ENCODE measurements at regions not wholly inside any gene's neighbourhood (a gene's known extent, or its start where the extent isn't known, plus 50 kb on each side); places are given as distances from the start of the nearest gene placed in this dataset.

DNA sequence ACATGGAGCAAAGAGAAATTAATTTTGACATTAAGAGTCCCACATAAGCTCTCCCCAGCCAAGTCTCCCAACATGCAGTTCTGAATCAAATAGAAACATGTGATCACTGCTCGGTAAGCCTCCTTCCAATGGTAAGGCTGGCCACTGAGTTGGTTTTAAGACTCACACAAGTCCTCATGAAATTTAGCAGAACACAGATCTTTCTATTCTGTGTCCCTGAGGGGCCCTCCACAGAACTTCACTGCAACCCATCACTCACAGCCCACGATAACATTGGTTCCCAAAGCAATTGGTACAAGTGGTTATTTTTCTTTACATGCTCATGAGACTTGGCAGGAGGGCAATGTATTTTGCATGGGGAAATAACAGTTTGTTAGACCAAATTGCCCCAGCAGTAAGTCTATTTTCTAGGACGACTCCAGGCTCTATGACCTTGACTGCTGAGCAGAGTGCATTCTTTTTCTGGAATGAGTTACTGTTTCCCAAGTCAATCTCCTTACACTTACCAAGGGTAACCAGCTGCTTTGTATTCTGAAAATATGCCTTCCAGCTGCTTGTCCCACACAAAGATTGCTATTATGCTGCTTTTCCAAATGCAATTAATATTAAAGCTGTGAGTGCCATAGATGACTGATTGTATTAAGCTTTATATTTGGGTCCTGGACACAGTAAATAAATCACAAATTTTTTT, 142.3 kb upstream of the TANK start:
- no peak for DNase-seq (ENCODE audit: low read depth in 2 of 2)

DNA sequence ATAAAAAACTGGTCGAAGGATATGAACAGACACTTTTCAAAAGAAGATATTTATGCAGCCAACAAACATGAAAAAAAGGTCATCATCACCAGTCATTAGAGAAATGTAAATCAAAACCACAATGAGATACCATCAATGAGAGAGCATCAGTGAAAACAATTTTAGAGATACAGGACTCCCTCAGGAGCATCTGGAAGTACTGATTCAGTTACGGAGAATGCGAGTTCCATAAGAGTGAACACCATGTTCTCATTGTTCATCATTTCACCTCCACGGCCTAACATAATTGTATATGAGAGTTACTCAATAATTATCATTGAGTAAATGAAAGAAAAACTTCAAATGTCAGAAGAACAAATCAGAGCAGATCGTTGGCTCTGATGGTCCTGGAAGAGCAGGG, 140.9 kb upstream of the TANK start:
- no peak for DNase-seq (ENCODE audit: low read depth in 2 of 2)

DNA sequence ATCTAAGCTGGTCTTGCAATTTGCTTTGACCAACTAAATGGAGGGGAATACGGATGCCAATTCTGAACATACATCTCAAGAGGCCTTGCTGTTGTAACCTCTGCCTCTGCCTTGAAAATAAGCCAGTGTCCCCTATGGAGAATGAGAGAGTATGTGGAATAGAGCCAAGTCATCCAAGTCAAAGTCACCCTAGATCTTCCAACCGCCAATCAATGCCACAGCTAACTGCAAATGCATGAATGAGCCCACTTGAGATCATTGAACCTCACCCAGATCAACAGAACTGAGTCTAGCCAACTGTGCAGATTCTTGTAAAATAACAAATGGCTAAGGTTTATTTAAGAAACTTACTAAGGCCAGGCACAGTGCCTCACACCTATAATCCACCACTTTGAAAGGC, 139.8 kb upstream of the TANK start:
- DNase-seq (ENCODE audit: low read depth in 2 of 2), result no peak

DNA sequence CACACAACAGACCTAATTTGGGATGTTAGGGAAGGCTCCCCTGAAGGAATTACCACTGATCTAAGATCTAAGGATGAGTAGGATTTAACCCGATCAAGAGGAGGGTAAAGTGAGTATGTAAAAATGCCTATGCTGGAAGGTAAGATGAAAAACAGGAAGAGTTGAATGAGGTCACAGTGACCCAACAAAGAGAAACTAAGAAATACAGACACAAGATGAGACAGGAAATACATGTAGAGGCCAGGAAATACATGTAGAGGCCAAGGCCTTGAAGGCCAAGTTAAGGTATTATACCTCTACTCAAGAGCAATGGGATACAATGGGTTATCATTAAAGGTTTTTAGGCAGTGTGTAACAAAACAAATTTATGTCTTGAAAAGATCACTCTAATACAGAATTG, 131.6 kb upstream of the TANK start:
- no peak for DNase-seq (ENCODE audit: low read depth in 2 of 2)

DNA sequence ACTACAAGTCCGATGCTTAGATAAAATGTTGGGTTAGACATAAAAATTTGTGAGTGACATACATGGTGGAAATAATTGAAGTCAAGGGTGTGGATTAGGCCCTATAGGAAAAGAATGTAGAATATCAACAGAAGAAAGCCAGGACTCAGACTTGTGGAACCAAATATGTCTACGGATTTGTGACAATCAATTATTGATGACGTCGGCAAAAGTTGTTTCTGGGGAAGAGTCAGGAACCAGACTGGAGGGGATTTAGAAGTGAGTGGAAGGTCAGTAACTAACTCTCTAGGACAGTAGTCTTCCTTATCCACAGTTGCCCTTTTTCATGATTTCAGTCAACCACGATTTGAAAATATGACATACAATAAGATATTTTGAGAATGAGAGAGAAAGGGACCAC, 130.9 kb upstream of the TANK start:
- DNase-seq (ENCODE audit: low read depth in 2 of 2), result no peak

DNA sequence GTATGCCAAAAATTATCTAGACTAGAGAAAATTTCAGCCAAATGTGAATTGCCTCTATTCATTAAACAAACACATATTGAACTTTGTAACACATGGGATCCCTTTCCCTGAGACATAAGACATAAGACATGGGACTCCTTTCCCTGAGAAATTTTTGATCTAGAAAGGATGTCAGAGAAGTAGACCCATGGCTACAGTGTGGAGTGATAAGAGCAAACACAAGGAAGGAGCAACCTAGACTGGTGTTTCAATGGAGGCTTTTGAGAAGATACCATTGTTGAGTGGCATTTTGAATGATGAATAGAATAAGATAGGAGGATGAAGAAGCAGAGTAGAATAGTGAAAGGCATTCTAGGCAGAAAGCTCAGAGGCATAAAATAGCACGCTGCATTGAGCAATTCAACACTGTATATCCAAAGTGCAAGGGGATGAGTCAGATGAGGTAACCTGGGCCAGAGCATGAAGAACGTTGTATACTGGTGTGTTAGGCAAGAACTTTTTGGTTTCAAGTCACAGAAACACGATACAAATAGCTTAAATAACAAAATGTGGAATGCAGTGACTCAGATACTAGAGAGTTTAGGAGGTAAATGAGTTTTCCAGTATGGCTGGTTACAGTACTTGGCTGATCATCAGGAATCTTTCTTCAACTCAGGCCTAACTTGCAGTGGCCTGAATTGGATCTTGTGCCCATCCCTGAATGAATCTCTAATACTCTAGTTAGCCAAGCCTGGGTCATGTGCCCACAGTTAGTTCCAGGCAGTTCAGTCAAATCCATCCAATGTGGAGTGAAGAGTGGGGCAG, 129.8 kb upstream of the TANK start:
- no peak for DNase-seq (ENCODE audit: low read depth in 2 of 2)

DNA sequence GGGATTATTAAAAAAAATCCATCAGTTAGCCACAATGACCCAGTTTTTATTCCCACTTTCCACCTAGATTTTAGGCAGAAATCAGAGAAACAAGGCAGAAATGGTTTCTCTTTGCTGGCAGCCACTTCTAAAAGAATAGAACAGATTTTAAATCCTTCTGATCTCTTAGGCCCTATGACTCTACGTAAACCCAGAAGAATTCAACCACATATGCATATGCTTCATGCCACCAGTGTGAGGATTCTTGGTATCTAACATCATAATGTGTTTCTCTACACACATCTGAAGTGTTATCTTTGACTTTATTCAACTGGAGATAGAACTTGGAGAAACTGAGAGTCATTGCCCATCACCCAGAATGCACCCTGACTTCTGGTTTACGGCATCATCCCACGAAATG, 128.7 kb upstream of the TANK start:
- no peak for DNase-seq (ENCODE audit: low read depth in 2 of 2)

DNA sequence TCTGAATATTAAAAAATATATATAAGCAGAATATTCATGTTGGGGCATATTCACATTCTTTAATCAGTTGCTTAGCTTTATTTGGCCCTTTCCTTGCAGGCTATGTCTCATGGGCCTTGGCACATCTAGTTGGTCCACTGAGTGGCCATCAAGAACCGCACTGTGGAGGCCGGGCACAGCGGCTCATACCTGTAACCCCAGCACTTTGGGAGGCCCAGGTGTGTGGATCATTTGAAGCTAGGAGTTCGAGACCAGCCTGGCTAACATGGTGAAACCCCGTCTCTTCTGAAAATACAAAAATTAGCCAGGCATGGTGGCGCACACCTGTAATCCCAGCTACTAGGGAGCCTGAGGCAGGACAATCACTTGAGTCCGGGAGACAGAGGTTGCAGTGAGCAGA, 127.6 kb upstream of the TANK start:
- DNase-seq (ENCODE audit: low read depth in 2 of 2), result no peak

DNA sequence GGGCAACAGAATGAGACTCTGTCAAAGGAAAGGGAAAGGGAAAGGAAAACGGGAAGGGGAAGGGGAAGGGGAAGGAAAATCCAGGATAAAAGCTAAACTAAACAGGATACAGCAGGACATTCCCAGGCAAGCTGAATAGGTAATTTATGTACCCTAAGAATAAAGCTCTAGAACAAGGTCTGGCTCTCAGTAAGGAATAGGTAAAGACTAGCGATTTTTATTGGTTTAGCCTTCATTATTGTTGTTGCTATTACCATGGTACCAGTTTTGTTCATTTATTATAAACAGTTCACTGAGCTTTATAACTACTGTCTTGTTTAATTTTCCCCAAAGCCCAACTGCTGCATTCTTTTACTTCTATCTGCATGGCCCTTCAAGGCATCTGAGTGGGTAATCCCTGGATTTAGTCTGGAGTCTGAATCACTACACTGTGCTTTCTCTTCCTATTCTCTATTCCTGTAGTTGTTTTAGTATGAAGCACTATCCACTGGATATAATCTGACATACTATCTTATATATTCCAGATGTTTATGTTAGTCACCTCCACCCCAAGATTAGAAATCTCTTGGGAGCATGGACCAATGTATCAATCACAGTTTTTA, 127.1 kb upstream of the TANK start:
- no peak for DNase-seq (ENCODE audit: low read depth in 2 of 2)

DNA sequence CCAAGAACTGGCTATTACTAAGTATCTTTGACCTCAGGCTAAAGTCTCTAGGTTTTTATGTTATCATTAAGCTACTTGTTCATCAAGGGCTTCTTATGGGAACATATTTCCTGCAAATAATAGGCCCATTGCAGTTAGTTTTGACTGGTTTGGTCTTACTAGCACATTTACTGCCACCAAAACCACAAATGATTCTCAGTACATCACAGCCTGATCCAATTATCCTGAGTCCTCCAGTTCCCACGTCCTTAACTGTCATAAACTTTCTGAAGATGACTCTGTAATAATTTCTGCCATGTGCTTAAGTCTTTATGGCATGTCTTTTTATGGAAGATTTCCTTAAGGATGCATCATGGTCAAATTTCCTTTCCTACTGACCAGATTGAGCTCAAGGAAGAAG, 123.3 kb upstream of the TANK start:
- no peak for DNase-seq (ENCODE audit: low read depth in 2 of 2)

DNA sequence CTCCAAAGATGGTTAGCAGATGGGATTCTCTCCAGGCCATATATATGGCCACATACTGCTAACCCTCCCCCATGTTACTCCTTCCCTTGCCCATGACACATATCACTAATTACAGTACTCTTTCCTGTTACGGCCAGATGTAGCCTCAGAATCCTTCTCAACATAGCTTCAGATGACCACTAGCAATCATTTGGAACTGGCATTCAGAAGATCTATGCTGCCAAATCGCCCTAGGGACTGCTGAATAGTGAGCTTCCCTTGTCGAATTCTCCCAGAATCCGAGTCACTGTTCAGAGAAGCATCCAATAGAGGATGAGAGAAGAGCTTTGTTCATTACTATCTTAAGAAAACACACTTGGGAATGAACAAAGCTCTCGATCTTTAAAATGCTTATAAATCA, 121.2 kb upstream of the TANK start:
- DNase-seq (ENCODE audit: low read depth in 2 of 2), result no peak

DNA sequence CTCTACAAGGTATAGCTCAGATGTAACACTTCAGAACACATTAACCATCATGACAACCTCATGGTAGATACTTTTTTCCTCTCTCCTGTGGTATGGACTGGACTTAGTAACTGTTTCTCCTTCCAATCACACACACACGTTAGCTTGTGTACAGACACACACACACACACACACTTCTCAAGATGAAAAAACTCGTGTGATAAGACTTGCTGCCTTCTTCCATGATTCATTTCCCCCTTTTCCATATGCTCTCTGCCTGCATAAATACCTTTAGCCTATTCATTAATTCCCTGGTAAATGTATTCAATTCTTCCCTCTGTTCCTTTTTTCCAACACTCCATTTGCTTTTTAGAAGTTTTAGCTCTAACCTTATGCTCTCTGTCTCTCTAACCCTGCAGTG, 118.9 kb upstream of the TANK start:
- DNase-seq (ENCODE audit: low read depth in 2 of 2), result no peak

DNA sequence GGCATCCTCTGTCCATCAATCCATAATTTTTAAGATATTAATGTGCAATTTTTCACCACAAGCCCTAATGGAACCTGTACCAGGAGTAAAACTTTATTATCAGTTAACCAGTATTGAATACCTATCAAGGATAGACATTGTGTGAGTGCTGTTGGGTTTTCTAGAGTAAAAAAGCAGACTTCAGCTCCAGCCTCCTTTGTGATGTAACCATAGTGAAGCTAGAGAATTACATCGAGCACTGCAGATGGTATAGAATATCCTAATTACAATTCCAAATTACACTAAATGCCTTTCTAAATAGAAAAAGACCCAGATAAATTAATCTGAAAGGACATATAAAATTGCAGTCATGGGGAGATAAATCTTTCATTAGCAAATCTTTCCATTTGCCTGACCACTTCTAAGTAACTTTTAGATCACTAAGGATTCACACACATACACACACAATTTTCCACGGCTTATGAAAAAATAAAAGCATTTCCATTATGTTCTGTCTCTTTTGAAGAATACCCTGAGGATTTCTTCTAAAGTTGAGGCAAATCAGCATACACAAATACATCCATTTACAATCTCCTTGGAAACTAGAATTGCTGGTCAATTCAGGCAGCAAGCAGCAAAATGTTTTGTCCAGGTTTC, 117.1 kb upstream of the TANK start:
- no peak for DNase-seq (ENCODE audit: low read depth in 2 of 2)

DNA sequence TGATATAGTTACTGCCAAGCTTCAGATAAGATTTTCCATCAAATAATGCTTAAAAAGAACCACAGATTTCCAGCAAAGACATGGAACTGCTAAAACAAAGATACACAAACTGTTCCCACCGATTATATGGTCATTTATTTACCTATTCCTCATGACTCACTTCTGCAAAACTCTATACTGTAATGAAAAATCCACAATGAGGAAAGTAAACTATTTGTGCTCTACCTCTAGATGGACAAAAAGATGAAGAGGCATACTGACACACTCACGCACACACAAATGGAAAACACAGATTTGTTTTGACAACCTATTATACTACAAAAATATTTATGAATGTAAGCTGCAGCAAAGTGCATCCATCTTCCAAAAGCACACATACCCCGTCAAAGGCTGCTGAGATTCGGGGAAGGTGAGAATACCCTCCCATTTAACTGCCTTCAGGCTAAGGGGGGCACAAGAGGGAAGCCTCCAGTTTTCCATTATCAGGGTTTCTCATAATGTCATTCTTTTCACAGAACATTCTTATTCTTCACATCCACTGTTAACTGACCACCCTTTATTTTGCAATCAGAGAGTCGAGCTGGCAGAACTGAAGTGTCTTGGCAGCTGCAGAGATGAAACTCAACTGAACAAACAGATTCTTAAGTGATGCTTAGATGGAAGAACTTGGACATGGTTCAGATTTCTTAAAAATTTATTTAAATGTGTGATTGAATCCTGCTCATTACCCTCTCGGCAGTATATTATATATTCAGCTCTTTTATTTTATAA, 115.9 kb upstream of the TANK start:
- no peak for DNase-seq (ENCODE audit: low read depth in 2 of 2)

DNA sequence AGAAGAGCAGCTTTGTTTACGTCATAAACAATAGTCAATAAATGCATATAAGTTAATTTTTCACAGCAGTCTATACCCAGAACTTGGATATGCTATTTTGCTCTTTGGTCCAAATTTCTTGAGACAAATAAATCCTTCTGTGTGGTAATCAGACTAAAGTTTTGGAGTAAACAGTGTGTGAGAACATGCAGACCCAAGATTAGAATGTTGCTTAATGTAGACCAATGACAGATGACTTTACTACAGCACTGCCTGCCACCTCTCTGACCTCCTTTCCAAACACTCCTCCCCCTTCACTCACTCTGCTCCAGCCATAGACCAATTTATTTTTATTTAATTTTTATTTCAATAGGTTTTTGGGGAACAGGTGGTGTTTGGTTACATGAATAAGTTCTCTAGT, 115.3 kb upstream of the TANK start:
- no peak for DNase-seq (ENCODE audit: low read depth in 2 of 2)

DNA sequence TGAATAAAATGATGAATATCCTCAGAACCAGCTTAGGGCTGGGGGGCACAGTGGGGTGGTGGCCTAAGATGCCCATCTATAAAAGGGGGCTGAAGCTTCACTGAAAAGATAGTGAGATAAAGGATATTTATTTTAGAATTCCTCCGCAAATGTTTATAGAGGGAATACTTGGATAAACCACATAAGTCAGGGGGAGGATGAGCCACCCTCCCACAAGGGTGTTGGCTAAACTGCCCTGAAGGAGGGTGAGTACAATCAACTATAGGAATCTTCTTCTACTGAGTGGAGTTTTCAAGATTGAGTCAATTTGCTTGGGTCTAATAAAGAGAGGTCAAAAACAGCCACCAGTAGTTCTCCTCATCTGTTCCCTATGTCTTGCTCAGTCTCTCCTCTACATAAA, 114.5 kb upstream of the TANK start:
- no peak for DNase-seq (ENCODE audit: low read depth in 2 of 2)

DNA sequence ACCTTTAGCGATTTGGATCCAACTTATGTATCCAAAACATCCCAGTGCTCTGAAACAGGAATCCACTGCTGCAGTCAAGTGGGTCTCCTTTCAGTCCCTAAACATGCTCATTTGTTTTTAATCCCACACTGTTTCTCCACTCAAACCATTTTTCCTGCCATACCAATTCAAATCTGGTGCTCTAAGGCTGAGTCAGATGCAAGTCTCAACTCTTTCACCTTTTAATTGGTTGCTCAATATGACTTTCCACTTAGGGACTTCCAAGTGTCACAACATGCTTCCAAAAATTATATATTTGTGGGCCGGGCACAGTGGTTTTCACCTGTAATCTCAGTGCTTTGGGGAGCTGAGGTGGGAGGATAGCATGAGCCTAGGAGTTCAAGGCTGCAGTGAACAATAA, 113.4 kb upstream of the TANK start:
- no peak for DNase-seq (ENCODE audit: low read depth in 2 of 2)

DNA sequence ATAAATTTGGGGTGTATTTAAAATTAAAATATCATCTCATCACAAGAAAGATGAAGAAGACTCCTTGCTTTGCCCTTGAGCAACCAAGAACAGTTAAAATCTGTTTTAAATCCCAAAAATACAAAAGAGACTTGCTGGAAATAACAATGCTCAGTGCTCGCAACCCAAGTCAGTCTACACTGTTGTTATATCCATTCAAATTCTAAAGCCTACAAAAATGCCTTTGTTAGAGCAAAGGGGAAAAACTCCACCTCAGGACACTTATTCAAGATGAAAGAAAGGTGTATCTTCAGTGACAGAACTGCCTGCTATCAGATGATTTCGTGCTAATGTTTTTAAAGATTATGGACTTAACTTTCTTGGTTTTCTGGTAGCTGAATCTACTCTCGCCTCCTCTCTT, 111.9 kb upstream of the TANK start:
- no peak for DNase-seq (ENCODE audit: low read depth in 2 of 2)

DNA sequence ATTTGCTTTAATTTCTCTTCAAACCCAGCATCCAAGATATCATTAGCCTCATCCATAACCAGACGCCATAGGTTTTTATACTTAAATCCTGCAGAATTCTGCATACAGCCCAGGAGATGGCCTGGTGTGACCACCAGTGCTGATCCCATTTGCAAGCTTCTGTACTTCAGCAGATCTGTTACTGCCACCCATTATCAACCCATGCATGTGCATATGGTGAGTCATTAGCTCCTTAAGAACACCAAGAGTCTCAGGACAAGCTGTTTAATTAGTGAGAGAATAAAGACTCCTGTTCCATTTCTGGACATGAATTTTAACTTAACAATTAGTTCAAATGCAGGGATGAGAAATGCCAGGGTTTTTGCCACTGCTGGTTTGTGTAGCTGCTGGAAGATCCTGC, 110.7 kb upstream of the TANK start:
- no peak for DNase-seq (ENCODE audit: low read depth in 2 of 2)

DNA sequence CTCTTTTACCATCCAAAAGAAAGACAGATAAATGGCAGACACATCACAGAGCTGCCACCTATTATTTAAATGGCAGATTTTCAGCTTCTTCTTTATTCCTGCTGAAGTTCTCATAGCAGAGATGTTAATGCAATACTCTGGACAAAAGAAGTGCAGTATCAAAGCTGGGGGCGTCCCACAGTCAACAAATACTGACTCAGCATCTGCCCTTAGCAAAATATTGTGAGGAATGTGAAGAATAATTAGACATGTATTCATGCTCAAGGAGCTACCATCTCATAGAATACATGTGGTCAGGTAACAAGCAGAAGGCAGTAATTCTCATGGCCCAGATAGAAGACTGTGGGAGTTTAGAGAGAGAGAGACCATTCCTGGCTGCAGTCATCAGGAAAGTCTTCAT, 108.0 kb upstream of the TANK start:
- DNase-seq (ENCODE audit: low read depth in 2 of 2), result no peak

DNA sequence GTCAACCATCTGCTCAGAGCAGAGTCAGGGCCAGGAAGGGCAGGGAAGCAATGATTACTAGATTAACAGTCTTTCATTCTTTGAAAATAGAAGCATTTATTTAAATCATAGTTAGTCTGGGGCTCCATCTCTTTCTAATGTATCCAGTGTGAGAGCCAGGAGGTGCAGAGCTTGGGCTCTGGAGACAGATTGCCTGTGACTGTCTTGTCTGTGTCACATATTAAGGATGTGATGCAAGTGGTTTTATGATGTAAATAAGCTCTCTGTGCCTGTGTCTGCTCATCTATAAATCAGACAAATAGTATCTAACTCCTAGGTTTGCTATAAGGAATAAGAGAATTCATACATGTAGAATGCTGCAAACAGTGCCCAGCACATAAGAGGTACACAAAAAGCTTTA, 104.9 kb upstream of the TANK start:
- no peak for DNase-seq (ENCODE audit: low read depth in 2 of 2)

DNA sequence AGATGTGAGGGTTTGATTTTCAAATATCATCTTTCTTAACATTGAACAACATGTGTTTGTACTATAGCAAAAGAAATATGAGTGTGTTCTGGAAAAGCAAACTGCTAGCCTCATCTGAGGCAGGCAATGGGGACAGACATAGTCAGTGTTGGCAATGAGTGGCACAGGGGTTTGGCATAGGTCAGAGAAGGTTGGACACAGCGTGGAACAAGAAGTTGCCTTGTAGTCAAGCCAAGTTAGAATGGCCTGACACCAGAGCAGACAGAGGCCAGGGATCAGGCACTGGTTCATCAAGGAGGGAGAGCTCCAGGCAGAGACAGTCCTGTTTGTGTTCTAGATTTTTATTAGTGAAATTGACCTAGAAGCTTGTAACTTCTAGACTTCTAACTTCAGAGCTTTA, 100.8 kb upstream of the TANK start:
- DNase-seq (ENCODE audit: low read depth in 2 of 2), result no peak
